Keratinocyte (primary cell): ENCODE measurements at regions not wholly inside any gene's neighbourhood (a gene's known extent, or its start where the extent isn't known, plus 50 kb on each side); places are given as distances from the start of the nearest gene placed in this dataset.

Source experiments
- CTCF ChIP-seq, 3 experiments: IDR thresholded peaks in 1 of 3; conservative IDR thresholded peaks in 1 of 3; optimal IDR thresholded peaks in 1 of 3; 2 replicates in 2 of 3; 3 replicates in 1 of 3; pipeline versions ENCODE3 to v1.5.1; 2011; ENCODE audit warnings: low read length in 3 of 3, mild to moderate bottlenecking in 3 of 3, moderate library complexity in 2 of 3, control low read depth in 1 of 3, inconsistent platforms in 1 of 3; ENCODE audit not compliant: insufficient read depth in 2 of 3; ENCODE audit errors: extremely low read depth in 1 of 3
- EZH2 ChIP-seq: IDR thresholded peaks from one replicate; pipeline ENCODE4 v1.6.1; 2012; ENCODE audit warnings: inconsistent platforms, mild to moderate bottlenecking, low read length, moderate library complexity

GRCh38 chr12:91432089-91432488 lies 249.5 kb upstream of the DCN start:
- TF ChIP-seq EZH2 = no peak
- TF ChIP-seq CTCF (optimal IDR thresholded peaks at IDR 0.05 in 1 of 3, IDR thresholded peaks at IDR 0.05 in 1 of 3, conservative IDR thresholded peaks at IDR 0.05 in 1 of 3; ENCODE audit: extremely low read depth in 1 of 3, insufficient read depth in 2 of 3, low read length in 3 of 3) = no peak
